ENCODE measurements at regions not wholly inside any gene's neighbourhood (a gene's known extent, or its start where the extent isn't known, plus 50 kb on each side); places are given as distances from the start of the nearest gene placed in this dataset.

GRCh38 chr5:174624733-174625522 is 99.5 kb upstream of the MSX2 start:
- TF ChIP-seq CTCF (IDR thresholded peaks at IDR 0.05) (no peak), POLR2A (IDR thresholded peaks at IDR 0.05) (no peak)
